KMS-11 (cell line): ENCODE measurements at regions not wholly inside any gene's neighbourhood (a gene's known extent, or its start where the extent isn't known, plus 50 kb on each side); places are given as distances from the start of the nearest gene placed in this dataset.
"Not testable (repeated sequence)": the region's sequence is repeated elsewhere in the genome, so short reads cannot be mapped to it uniquely, and the experiment has no call there.

Experiments
- H2AFZ ChIP-seq: fragments of 200-600 bp; sonication (generic); 2 replicates; pipeline ENCODE4 v1.6.1; 2016; ENCODE audit warnings: antibody characterized with exemption, mixed run types, low read depth
- H3K27ac ChIP-seq: fragments of 200-600 bp; sonication (generic); 2 replicates; pipeline ENCODE4 v1.6.1; 2016; ENCODE audit warnings: mild to moderate bottlenecking, mixed run types
- H3K27me3 ChIP-seq: fragments of 200-600 bp; sonication (generic); 2 replicates; pipeline ENCODE4 v1.6.1; 2017; ENCODE audit warnings: mild to moderate bottlenecking, low read depth, mixed run types, moderate library complexity; ENCODE audit not compliant: insufficient read depth
- H3K36me3 ChIP-seq: fragments of 200-600 bp; sonication (generic); 2 replicates; pipeline ENCODE4 v1.6.1; 2017; ENCODE audit warnings: mild to moderate bottlenecking, mixed run types; ENCODE audit not compliant: insufficient read depth
- H3K4me1 ChIP-seq: fragments of 200-600 bp; sonication (generic); 2 replicates; pipeline ENCODE4 v1.6.1; 2016; ENCODE audit warnings: mild to moderate bottlenecking, low read depth, mixed run types; ENCODE audit not compliant: poor library complexity, severe bottlenecking
- H3K4me2 ChIP-seq: fragments of 200-600 bp; sonication (generic); 2 replicates; pipeline ENCODE4 v1.7.0; 2016; ENCODE audit warnings: mild to moderate bottlenecking, mixed run types
- H3K4me3 ChIP-seq: fragments of 200-600 bp; sonication (generic); IDR thresholded peaks from 2 replicates; pipeline ENCODE4 v1.6.1; 2017; ENCODE audit warnings: low read depth, low read length, mixed read lengths; ENCODE audit not compliant: insufficient read depth
- H3K79me2 ChIP-seq: fragments of 200-600 bp; sonication (generic); 2 replicates; pipeline ENCODE4 v1.6.1; 2016; ENCODE audit warnings: low read depth, mixed run types; ENCODE audit not compliant: insufficient read depth
- H3K9ac ChIP-seq: fragments of 200-600 bp; sonication (generic); 2 replicates; pipeline ENCODE4 v1.6.1; 2016; ENCODE audit warnings: mild to moderate bottlenecking, mixed run types
- H4K20me1 ChIP-seq: fragments of 200-600 bp; sonication (generic); 2 replicates; pipeline ENCODE4 v1.6.1; 2016; ENCODE audit warnings: mild to moderate bottlenecking, mixed run types; ENCODE audit not compliant: insufficient read depth
- TF ChIP-seq, protein P1 (sequence below): fragments of 200-600 bp; sonication (generic); conservative IDR thresholded peaks from 2 replicates; pipeline ENCODE4 v1.6.1; 2017; ENCODE audit warnings: low read depth, mild to moderate bottlenecking, antibody characterized with exemption, low read length, moderate library complexity, mixed read lengths

DNA sequence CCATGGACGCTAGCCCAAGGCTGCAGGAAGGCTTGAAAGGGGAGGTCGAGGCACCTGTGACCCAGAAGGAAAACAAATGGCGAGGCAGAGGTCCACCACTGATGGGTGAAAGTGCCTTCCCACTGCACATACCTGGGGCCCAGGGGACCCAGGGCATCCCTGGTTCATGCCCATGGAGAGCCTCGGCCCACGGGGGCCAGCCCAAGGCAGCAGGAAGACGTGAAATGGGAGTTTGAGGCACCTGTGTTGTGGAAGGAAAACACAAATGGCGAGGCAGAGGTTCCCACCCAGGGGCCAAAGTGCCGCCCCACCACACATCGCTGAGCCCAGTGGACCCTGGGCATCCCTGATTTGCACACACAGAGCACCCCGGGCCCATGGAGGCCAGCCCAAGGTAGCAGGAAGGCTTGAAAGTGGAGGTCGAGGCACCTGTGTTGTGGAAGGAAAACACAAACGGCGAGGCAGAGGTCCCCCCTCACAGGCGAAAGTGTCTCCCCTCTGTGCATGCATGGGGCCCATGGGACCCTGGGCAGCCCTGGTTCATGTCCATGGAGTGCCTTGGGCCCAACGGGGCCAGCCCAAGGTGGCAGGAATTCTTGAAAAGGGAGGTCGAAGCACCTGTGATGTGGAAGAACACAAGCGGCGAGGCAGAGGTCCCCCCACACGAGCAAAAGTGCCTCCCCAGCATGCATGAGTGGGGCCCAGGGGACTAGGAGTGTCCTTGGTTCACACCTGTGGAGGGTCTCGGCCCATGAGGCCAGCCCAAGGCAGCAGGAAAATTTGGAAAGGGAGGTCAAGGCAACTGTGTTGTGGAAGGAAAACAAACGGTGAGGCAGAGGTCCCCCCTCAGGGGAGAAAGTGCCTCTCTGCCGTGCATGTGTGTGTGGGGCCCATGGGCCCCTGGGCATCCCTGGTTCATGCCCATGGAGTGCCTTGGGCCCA is 383.3 kb downstream of the ALG10 start:
- Histone ChIP-seq H3K4me2 (no peak overlapping the region), H3K79me2 (no peaks in the 10 kb centered on the region), H3K36me3 (no peaks in the 10 kb centered on the region), H3K9ac (no peak overlapping the region), H3K27me3 (no peaks in the 10 kb centered on the region), H3K27ac (no peak overlapping the region), H3K4me3 (no peak overlapping the region), H3K4me1 (no peaks in the 10 kb centered on the region), H2AFZ (no peak overlapping the region), H4K20me1 (no peaks in the 10 kb centered on the region)
- TF ChIP-seq, protein P1, sequence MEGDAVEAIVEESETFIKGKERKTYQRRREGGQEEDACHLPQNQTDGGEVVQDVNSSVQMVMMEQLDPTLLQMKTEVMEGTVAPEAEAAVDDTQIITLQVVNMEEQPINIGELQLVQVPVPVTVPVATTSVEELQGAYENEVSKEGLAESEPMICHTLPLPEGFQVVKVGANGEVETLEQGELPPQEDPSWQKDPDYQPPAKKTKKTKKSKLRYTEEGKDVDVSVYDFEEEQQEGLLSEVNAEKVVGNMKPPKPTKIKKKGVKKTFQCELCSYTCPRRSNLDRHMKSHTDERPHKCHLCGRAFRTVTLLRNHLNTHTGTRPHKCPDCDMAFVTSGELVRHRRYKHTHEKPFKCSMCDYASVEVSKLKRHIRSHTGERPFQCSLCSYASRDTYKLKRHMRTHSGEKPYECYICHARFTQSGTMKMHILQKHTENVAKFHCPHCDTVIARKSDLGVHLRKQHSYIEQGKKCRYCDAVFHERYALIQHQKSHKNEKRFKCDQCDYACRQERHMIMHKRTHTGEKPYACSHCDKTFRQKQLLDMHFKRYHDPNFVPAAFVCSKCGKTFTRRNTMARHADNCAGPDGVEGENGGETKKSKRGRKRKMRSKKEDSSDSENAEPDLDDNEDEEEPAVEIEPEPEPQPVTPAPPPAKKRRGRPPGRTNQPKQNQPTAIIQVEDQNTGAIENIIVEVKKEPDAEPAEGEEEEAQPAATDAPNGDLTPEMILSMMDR, result no peak

DNA sequence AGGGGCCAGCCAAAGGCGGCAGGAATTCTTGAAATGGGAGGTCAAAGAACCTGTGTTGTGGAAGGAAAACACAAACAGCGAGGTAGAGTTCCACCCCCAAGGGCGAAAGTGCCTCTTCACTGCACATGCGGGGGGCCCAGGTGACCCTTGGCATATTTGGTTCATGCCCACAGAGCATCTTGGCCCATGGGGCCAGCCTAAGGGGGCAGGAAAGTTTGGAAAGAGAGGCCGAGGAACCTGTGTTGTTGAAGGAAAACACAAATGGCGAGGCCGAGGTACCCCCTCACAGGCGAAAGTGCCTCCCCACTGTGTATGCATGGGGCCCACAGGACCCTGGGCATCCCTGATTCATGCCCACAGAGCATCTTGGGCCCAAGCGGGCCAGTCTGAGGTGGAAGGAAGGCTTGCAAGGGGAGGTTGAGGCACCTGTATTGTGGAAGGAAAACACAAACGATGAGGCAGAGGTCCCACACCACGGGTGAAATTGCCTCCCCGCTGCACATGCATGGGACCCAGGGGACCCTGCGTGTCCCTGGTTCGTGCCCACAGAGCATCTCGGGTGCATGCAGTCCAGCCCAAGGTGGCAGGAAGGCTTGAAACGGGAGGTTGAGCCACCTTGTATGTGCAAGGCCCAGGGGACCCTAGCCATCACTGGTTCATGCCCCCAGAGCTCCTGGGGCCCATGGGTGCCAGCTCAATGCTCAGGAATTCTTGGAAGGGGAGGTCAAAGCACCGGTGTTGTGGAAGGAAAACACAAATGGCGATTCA is 384.1 kb downstream of the ALG10 start:
- TF ChIP-seq, protein P1, result no peak

DNA sequence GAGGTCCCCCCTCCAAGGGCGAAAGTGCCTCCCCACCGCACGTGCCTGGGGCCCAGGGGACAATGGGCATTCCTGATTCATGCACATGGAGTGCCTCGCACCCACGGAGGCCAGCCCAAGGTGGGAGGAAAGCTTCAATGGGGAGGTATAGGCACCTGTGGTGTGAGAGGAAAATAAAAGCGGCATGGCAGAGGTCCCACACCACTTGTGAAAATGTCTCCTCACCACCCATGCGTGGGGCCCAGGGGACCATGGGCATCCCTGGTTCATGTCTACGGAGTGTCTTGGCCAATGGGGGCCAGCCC is 384.7 kb downstream of the ALG10 start:
- Histone ChIP-seq H3K4me2 (no peak overlapping the region), H2AFZ (no peak overlapping the region), H4K20me1 (no peaks in the 10 kb centered on the region), H3K4me3 (no peak overlapping the region), H3K79me2 (no peaks in the 10 kb centered on the region), H3K9ac (no peak overlapping the region), H3K27ac (no peak overlapping the region), H3K36me3 (no peaks in the 10 kb centered on the region), H3K4me1 (no peaks in the 10 kb centered on the region), H3K27me3 (no peaks in the 10 kb centered on the region)
- TF ChIP-seq, protein P1, result no peak

More for the DNA sequence above, 384.1 kb downstream of the ALG10 start:
- Histone ChIP-seq H2AFZ (no peak overlapping the region), H3K27me3 (no peaks in the 10 kb centered on the region), H3K4me3 (no peak overlapping the region), H3K4me1 (no peaks in the 10 kb centered on the region), H3K9ac (no peak overlapping the region), H3K4me2 (no peak overlapping the region), H3K27ac (no peak overlapping the region), H4K20me1 (no peaks in the 10 kb centered on the region), H3K79me2 (no peaks in the 10 kb centered on the region), H3K36me3 (no peaks in the 10 kb centered on the region)

DNA sequence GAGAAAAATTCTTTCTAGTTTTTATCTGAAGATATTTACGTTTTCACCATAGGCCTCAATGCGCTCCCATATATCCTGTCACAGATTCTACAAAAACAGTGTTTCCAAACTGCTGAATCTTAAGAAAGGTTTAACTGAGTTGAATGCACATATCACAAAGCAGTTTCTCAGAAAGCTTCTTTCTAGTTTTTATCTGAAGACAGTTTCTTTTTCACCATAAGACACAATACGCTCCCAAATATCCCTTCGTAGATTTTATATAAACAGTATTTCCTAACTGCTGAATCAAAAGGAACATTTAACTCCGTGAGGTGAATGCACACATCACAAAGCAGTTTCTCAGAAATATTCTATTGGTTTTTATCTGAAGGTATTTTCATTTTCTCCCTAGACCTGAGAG is 385.5 kb downstream of the ALG10 start:
- Histone ChIP-seq H3K4me1 (no peaks in the 10 kb centered on the region), H3K4me2 (no peak overlapping the region), H3K79me2 (no peaks in the 10 kb centered on the region), H3K9ac (no peak overlapping the region), H3K27me3 (no peaks in the 10 kb centered on the region), H4K20me1 (no peaks in the 10 kb centered on the region), H3K36me3 (no peaks in the 10 kb centered on the region), H3K4me3 (no peak overlapping the region), H3K27ac (no peak overlapping the region), H2AFZ (no peak overlapping the region)
- TF ChIP-seq, protein P1, result no peak

DNA sequence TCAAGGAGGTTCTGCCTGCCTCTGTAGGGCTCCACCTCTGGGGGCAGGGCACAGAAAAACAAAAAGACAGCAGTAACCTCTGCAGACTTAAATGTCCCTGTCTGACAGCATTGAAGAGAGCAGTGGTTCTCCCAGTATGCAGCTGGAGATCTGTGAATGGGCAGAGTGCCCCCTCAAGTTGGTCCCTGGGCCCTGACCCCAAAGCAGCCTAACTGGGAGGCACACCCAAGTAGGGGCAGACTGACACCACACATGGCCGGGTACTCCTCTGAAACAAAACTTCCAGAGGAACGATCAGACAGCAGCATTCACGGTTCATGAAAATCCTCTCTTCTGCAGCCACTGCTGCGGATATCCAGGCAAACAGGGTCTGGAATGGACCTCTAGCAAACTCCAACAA is 409.2 kb downstream of the ALG10 start:
- H3K9ac ChIP-seq, H3K79me2 ChIP-seq, H3K27ac ChIP-seq, H3K36me3 ChIP-seq, H3K4me2 ChIP-seq, H3K4me3 ChIP-seq, H3K27me3 ChIP-seq, H2AFZ ChIP-seq, H3K4me1 ChIP-seq, H4K20me1 ChIP-seq: not testable (repeated sequence)
